Common myeloid progenitor, CD34-positive (primary cell): ENCODE measurements at regions not wholly inside any gene's neighbourhood (a gene's known extent, or its start where the extent isn't known, plus 50 kb on each side); places are given as distances from the start of the nearest gene placed in this dataset.

Experiments
- CTCF ChIA-PET: fragments of 350-600 bp; sonication (Branson Sonifier 250); formaldehyde crosslinking; loops from one replicate; lab custom pipeline; 2021; ENCODE audit warnings: antibody characterized with exemption; lab: Charles Lee
- POLR2A ChIA-PET: fragments of 350-600 bp; sonication (Branson Sonifier 250); formaldehyde crosslinking; loops from one replicate; lab custom pipeline; 2021; ENCODE audit warnings: antibody characterized with exemption; lab: Charles Lee
- DNase-seq, 3 donors: peaks; one replicate each; pipeline versions ENCODE4 v3.0.0 to v3.0.0-alpha.2; 2013
- H3K27ac ChIP-seq, 2 experiments: 1 replicate in 1 of 2; 2 replicates in 1 of 2; pipeline ENCODE4 v1.7.0; 2013; ENCODE audit warnings: inconsistent platforms in 2 of 2, low read length in 2 of 2, mild to moderate bottlenecking in 2 of 2, low read depth in 1 of 2, moderate library complexity in 1 of 2; ENCODE audit not compliant: severe bottlenecking in 2 of 2, insufficient read depth in 1 of 2, poor library complexity in 1 of 2
- H3K27me3 ChIP-seq, 5 experiments: replicated peaks in 2 of 5; 1 replicate in 3 of 5; 2 replicates in 2 of 5; pipeline versions ENCODE4 v1.6.1 to v1.7.0; 2013; ENCODE audit warnings: low read length in 4 of 5, mild to moderate bottlenecking in 2 of 5, moderate library complexity in 2 of 5, inconsistent platforms in 1 of 5; ENCODE audit not compliant: insufficient read depth in 5 of 5, control insufficient read depth in 4 of 5
- H3K36me3 ChIP-seq, 4 experiments: 1 replicate in 2 of 4; 2 replicates in 2 of 4; pipeline versions ENCODE4 v1.6.1 to v1.7.0; 2013; ENCODE audit warnings: low read length in 3 of 4, control low read depth in 1 of 4, mild to moderate bottlenecking in 1 of 4; ENCODE audit not compliant: control insufficient read depth in 4 of 4, insufficient read depth in 4 of 4
- H3K4me1 ChIP-seq, 4 experiments: 1 replicate in 3 of 4; 2 replicates in 1 of 4; pipeline versions ENCODE4 v1.6.1 to v1.7.1; 2013; ENCODE audit warnings: low read length in 3 of 4, mild to moderate bottlenecking in 3 of 4, control low read depth in 1 of 4, inconsistent platforms in 1 of 4, moderate library complexity in 1 of 4; ENCODE audit not compliant: control insufficient read depth in 4 of 4, insufficient read depth in 4 of 4; ENCODE audit errors: control extremely low read depth in 1 of 4
- H3K4me3 ChIP-seq, 7 experiments: 1 replicate in 4 of 7; 2 replicates in 3 of 7; pipeline versions ENCODE4 v1.5.1 to v1.7.0; 2013; ENCODE audit warnings: mild to moderate bottlenecking in 7 of 7, low read length in 6 of 7, moderate library complexity in 6 of 7, inconsistent platforms in 2 of 7, low read depth in 2 of 7, control low read depth in 1 of 7; ENCODE audit not compliant: insufficient read depth in 4 of 7, control insufficient read depth in 1 of 7; ENCODE audit errors: extremely low read depth in 1 of 7
- H3K9me3 ChIP-seq, 5 experiments: 1 replicate in 4 of 5; 2 replicates in 1 of 5; pipeline versions ENCODE4 v1.6.1 to v1.7.1; 2013; ENCODE audit warnings: low read length in 4 of 5, mild to moderate bottlenecking in 2 of 5, inconsistent platforms in 1 of 5, low read depth in 1 of 5, moderate library complexity in 1 of 5; ENCODE audit not compliant: control insufficient read depth in 4 of 5, insufficient read depth in 2 of 5; ENCODE audit errors: control extremely low read depth in 1 of 5
- WGBS: methylation state at CpG from one replicate; pipeline ENCODE4 v1.1.5; 2013; ENCODE audit not compliant: insufficient coverage; 5-methylcytosine and 5-hydroxymethylcytosine counted together

GRCh38 chr12:111101003-111101402 lies 180.6 kb upstream of the MYL2 start:
- no peak overlapping the region for H3K4me3 ChIP-seq
- H3K4me1 ChIP-seq: peaks cover 0 to 23% (median 17%) of the 10 kb centered on the region in 4 experiments
- ChIA-PET POLR2A (no interaction called here), CTCF (no interaction called here)
- H3K36me3 ChIP-seq: no peaks in the 10 kb centered on the region
- no peaks in the 10 kb centered on the region for H3K9me3 ChIP-seq
- no peak for DNase-seq
- H3K27me3 ChIP-seq: no peaks in the 10 kb centered on the region
- WGBS: 96% methylated on average over 5 of the region's 7 CpGs
- H3K27ac ChIP-seq: no peak overlapping the region

- POLR2A ChIA-PET: no interaction called here
- Histone ChIP-seq H3K27me3 (no peaks in the 10 kb centered on the region), H3K9me3 (no peaks in the 10 kb centered on the region), H3K36me3 (no peaks in the 10 kb centered on the region), H3K4me3 (no peak overlapping the region), H3K27ac (no peak overlapping the region), H3K4me1 (peaks cover 0 to 23% (median 17%) of the 10 kb centered on the region in 4 experiments)
- CTCF ChIA-PET: no interaction called here
- DNase-seq: no peak
- 100% methylated on average over 3 of the region's 4 CpGs for WGBS
Observed at GRCh38 chr12:111100554-111100953, 180.2 kb upstream of the MYL2 start.

- CTCF ChIA-PET: no interaction called here
- 100% methylated on average over 8 of the region's 15 CpGs for WGBS
- H3K27ac ChIP-seq: no peak overlapping the region
- H3K9me3 ChIP-seq: no peaks in the 10 kb centered on the region
- DNase-seq: no peak
- H3K36me3 ChIP-seq: no peaks in the 10 kb centered on the region
- H3K27me3 ChIP-seq: no peaks in the 10 kb centered on the region
- peaks cover 0 to 23% (median 17%) of the 10 kb centered on the region in 4 experiments for H3K4me1 ChIP-seq
- POLR2A ChIA-PET: no interaction called here
- H3K4me3 ChIP-seq: no peak overlapping the region
Observed at GRCh38 chr12:111100003-111100402, 179.6 kb upstream of the MYL2 start.

GRCh38 chr12:111099186-111099585 lies 178.8 kb upstream of the MYL2 start:
- no peaks in the 10 kb centered on the region for H3K27me3 ChIP-seq
- no peaks in the 10 kb centered on the region for H3K36me3 ChIP-seq
- no peak overlapping the region for H3K4me3 ChIP-seq
- DNase-seq: peak in 2 of 3 donors; percentile 36 to 43
- ChIA-PET POLR2A (no interaction called here), CTCF (interaction anchor here (1.3 kb wide), 1 partner anchor 200 kb away, joined by 4 read pairs; no protein-coding TSS in a partner anchor)
- WGBS: 4% methylated on average over 8 of the region's 8 CpGs
- H3K27ac ChIP-seq: no peak overlapping the region
- peaks cover 0 to 23% (median 17%) of the 10 kb centered on the region in 4 experiments for H3K4me1 ChIP-seq
- H3K9me3 ChIP-seq: no peaks in the 10 kb centered on the region

GRCh38 chr12:111094157-111095010 lies 174.0 kb upstream of the MYL2 start:
- Histone ChIP-seq H3K9me3 (no peaks in the 10 kb centered on the region), H3K36me3 (no peaks in the 10 kb centered on the region), H3K4me3 (no peak overlapping the region), H3K4me1 (peaks cover 3 to 41% (median 33%) of the 10 kb centered on the region in 4 experiments), H3K27me3 (peaks cover 0 to 2% (median 0%) of the 10 kb centered on the region in 5 experiments), H3K27ac (no peak overlapping the region)
- ChIA-PET CTCF (interaction anchor here (0.9 to 1.1 kb wide), 2 partner anchors 65 to 204 kb away, joined by 3 read pairs; no protein-coding TSS in a partner anchor), POLR2A (no interaction called here)
- DNase-seq: no peak
- WGBS: 90% methylated on average over 15 of the region's 16 CpGs

GRCh38 chr12:111093428-111094142 lies 173.2 kb upstream of the MYL2 start:
- H3K36me3 ChIP-seq: no peaks in the 10 kb centered on the region
- H3K27me3 ChIP-seq: peaks cover 0 to 2% (median 0%) of the 10 kb centered on the region in 5 experiments
- ChIA-PET POLR2A (no interaction called here), CTCF (interaction anchor here (0.9 to 1.6 kb wide), 3 partner anchors 9 to 205 kb away, joined by 3 to 7 read pairs (median 3); no protein-coding TSS in a partner anchor)
- H3K9me3 ChIP-seq: no peaks in the 10 kb centered on the region
- H3K27ac ChIP-seq: no peak overlapping the region
- 26% methylated on average over 9 of the region's 17 CpGs for WGBS
- no peak overlapping the region for H3K4me3 ChIP-seq
- DNase-seq: peak in 2 of 3 donors; percentile 44 to 59
- peaks cover 3 to 33% (median 25%) of the 10 kb centered on the region in 4 experiments for H3K4me1 ChIP-seq
